CD4-positive, alpha-beta T cell treated with Interleukin-15 for 4 hours (primary cell): ENCODE measurements at regions not wholly inside any gene's neighbourhood (a gene's known extent, or its start where the extent isn't known, plus 50 kb on each side); places are given as distances from the start of the nearest gene placed in this dataset.
"Not testable (repeated sequence)": the region's sequence is repeated elsewhere in the genome, so short reads cannot be mapped to it uniquely, and the experiment has no call there.

Experiments
- DNase-seq: peaks from one replicate; pipeline ENCODE4 v3.0.0-alpha.2; 2020; ENCODE audit warnings: low spot score

DNA sequence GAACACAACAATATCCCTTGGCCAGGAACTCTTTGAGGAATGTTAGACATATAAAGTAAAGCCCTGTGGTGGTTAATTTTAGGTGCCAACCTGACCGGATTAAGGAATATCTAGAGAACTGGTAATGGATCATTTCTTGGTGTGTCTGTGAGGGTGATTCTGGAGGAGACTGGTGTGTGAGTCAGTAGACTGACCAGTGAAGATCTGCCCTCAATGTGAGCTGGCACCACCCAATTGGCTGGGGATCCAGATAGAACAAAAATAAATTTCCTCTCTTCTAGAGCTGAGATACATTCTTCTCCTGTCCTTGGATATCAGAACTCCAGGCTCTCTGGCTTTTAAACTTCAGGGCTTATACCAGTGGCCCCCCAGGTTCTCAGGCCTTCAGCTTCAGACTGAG is 56.2 kb upstream of the TNPO1 start:
- no peak for DNase-seq

DNA sequence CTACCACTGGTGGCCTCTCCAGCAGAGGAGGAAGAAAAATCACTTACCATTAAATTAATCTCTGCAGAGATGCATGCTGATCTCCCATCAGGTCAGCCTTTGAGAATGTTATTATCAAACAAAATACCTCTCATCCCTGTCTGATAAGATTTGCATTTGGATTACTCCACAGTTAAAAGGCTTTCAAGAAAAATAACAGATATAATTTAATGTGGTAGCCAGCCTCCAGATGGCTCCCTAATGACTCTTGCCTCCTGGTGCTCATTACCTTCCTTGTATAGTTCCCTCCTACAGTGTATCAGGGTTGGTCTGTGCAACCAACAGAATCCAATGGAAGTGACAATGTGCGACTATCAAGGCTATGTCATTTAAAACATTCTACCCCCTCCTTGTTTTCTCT is 63.6 kb upstream of the TNPO1 start:
- DNase-seq = no peak

DNA sequence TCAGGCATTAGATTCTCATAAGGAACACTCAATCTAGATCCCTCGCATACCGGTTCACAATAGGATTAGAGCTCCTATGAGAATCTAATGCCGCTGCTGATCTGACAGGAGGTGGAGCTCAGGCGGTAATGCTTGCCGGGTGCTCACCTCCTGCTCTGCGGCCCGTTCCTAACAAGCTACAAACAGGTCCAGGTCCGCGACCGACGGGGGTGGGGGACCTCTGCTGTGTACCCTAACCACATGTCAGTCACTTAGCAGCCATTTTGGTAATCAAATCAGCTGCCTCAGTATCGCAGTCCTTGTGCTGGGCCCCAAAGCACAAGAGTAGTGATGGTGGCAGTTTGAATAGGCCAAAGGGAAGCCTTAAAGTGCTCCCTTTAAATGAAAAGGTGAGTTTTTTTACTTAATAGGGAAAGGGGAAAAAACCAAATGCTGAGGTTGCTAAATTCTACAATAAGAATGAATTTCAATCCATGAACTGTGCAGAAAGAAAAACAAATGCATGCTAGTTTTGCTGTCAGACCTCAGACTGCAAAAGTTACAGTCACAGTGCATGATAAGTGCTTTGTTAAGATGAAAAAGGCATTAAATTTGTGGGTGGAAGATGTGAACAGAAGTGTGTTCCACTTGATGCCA is 67.0 kb upstream of the TNPO1 start:
- no peak for DNase-seq

DNA sequence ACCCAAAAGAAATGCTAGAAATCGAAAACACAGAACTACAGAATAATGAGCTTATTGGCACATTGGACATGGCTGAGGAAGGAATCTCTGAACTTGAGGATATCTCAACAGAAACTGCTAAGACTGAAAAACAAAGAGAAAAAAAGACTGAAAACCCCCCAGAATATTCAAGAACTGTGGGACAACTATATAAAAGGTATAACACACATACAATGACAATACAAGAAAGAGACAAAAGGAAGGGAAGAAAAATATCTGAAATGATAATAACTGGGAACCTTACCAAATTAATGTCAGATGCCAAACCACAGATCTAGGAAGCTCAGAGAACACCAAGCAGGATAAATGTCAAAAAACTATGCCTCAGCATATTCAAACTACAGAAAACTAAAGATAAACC is 68.6 kb upstream of the TNPO1 start:
- DNase-seq = no peak

DNA sequence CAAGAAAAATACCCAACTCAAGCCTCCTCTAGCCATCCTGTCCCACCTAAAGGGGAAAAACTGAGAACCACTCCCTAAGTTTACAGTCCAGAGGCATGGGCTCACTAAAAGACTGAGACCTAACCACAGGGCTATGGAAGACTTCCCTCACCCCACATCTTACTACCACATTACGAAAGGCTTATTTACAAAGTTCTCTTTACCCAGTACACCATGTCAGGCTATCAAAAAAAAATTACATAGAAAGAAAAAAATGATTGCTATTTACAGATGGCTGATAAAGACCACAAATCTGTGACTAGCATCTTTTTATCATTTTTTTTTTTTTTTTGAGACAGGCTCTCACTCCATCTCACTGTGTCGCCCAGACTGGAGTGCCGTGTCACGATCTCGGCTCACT is 69.7 kb upstream of the TNPO1 start:
- DNase-seq = no peak

DNA sequence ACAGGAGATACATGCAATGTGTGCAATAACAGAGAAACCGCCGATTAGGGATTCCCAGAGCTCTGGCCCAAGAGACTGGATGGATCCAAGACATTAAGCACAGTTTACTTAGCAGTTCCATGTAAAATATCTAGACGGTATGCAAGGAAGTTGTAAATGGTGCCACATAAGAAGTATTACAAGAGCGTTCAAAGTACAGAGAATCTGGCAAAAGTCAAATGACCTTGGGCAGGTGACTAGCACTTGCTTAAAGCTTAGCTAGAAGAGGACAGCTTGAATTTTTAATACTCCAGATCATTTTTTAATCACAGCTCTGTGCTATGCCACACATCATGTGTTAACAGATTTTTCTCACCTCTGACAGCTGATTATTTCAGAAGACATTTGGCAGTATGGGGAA is 72.3 kb upstream of the TNPO1 start:
- no peak for DNase-seq

DNA sequence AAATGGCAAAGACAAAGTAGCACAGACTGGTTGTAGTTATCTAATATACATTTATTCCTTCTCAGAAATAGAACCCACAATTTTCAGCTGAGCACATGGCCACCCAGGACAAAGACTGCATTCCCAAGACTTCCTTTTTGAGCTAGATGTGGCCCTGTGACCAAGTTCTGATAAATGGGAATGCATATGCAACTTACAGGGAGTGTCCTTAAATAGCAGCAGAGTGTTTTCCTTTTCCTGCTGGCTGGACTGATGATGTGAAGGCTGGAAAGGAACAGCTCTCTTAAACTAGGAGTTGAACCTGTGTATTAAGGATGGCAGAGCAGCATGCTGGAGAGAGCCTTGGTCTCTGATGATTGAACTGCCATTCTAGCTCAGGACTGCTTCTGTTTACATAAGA is 74.7 kb upstream of the TNPO1 start:
- no peak for DNase-seq

DNA sequence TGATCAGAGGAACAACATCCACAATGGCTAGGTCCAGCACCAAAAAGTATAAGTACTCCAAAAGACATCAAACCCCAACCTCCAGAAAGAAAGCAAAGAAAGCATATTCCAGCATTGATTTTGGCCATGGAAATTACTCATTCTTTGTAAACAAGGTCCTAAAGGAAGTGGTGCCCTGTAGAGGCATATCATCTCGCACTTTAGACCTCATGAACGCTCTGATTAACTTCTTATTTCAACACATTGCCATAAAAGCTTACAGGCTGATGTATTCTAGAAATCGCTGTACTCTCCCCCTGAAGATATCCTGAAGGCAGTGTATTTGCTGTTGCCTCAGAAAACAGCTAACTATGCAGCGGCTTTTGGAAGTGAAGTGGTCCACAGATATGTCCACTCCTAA is 82.7 kb upstream of the TNPO1 start:
- no peak for DNase-seq

DNA sequence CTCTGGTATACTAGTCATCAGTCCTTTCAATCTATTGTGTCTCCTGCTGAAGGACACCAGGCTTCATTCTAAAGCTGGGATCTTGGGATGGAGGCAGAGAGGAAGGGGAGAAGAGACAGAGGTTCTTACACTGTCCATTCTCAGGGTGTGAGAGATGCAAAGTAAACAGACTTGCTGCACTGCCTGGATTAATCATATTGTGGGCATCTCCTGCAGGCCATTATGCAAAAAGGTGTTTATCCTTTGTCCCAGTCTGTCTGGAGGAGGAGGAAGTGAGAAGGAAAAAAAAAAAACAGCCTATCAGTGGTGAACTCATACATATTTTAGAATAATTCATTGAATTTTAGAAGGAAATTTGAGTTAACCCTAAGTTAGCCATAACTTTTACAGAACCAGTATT is 92.9 kb upstream of the TNPO1 start:
- DNase-seq = no peak

DNA sequence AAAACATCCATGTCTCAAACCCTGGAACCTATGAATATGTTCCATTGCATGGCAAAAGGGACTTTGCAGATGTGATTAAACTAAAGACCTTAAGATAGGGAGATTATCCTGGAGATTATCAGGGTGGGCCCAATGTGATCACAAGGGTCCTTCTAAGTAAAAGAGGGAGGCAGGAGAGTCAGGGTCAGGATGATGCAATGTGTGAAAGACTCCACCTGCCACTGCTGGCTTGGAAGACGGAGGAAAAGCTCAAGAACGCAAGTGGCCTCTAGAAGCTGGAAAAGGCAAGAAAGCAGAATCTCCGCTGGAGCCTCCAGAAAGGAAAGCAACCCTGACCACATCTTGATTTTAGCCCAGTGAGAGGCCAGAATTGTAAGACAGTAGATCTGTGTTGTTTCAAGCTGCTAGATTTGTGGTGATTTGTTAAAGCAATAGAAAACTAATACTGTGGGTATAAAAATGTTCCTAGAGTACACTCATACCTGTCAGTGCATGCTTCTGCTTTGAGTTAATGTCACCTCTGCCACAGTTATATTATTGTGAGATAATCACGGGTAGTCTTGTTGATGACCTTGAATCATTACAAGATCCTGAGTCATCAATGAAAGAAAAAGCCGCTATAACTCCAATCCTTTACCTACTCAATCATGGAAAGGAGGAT is 93.5 kb upstream of the TNPO1 start:
- no peak for DNase-seq

DNA sequence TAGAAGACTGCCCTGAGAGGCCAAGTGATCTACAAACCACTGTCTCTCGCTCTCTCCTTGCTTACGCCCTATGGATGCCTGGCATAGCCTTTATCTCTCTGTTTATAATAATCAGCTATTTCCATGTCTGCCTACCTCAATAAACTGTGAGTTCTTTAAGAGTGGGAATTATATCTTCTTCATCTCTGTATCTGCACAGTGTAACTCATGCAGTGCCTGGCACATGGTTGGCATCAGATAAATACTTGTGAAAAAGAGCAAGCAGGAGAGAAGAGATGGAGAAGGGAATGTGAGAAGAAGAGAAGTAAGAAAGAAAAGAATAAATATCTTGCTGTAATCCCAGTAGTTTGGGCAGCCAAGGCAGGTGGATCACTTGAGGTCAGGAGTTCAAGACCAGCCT is 94.6 kb upstream of the TNPO1 start:
- no peak for DNase-seq

DNA sequence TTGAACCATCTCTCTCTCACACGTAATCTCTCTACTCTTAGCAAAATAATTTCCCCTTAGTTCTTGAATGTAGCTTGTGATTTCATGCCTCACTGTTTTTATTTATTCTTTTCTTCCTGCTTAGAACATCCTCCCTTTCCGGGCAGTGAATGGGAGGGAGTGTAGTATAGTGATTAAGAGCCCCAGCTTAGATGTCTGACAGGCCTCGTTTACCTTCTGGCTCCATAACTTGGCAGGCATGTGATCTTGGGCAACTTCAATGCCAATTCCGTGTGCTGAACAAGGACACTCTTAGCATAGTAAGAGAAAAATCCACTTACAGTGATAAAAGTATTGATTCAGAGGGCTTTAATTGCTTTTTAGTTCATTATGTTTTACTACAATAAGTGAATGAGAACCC is 96.3 kb upstream of the TNPO1 start:
- no peak for DNase-seq

DNA sequence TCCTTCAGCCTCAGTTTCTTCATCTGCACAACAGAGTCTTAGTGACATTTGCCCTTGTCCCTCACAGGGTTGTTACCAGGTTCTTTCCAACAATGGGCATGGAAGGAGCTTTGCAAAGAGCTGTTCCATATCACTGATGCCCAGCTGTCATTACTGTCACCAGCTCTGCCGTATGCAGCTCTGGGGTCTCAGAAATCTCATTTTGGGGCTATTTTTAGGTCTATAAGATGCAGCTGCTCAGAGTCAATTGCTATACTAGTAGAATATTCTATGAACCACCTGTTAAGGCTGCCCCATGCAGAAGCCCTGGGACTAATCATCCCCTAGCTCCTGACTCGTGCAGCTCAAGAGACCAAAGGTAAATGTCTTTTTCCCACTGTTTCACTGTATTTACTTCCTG is 105.1 kb upstream of the TNPO1 start:
- no peak for DNase-seq

DNA sequence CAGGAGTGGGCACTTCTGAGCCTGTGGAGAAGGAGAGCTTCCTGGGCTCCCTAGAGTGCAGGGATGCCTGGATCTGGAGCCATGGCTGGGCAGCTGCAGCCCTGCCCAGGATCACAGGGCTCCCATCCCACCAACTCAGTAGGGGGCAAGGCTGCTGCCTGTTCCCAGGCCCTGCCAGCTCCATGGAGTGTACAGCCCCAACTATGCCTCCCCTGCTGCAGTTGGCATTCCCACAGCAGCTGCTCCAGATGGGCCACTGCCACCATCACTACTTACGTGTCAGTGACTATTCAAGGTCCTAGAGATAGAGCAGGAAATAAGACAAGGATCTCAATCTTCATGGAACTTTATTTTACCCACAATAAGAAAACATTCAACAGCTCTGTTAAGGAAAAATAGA is 107.1 kb upstream of the TNPO1 start:
- no peak for DNase-seq

DNA sequence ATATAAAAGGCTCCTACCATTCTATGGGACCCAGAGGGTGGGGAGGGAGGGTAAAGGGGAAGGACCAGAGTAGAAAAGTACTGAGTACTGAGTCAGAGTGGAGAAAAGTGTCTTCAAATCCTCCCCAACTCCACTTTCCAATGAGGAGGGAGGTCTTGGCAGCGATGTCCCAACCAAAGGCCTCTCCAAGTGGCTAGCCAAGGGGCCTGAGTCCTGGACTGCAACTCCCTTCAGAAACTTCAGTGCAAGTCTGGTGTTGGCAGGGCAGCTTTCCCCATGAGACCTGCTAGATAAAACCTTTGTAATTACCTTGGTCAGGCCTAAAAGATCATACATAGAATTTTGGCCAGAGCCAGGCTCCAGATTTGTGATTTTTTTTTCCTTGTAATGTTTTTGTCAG is 111.3 kb upstream of the TNPO1 start:
- DNase-seq = no peak

DNA sequence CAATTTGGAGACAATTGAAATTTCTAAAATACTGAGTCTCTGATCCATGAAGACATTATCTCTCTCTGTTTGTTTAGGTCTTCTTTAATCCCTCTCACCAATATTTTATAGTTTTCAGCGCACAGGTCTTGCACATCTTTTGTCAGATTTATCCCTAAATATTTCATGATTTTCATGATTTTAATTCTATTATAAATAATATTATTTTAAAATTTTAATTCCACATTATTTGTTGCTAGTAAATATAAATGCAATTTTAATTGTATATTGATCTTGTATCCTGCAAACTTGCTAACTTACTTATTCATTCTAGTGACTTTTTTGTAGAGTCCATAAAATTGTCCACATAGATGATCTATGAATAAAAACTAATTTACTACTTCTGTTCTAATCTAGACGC is 112.6 kb upstream of the TNPO1 start:
- DNase-seq = no peak

DNA sequence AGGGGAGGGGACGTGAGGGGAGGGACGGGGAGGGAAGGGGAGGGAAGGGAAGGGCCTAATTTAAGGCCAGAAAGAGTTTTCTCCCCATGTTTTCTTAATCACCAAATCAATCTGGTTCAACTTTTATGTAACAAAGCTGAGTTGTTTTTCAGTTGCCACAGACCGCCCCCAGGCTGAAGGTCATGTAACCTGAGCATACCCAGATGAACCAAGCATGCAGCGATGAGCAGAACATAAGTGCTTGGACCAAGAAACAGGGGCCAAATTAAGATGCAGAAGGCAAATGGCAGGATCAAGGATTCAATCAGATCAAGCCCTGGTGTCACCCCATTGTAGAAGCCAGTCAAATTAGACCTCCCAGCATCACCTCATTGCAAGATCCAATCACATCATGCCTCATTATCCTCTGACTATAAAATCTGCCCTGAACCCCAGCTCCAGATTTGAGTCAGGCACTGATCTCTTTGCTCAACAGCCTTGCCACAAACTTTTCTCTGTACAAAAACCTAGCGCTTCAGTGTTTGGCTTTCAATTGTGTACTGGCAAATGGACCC is 113.5 kb upstream of the TNPO1 start:
- DNase-seq = no peak

DNA sequence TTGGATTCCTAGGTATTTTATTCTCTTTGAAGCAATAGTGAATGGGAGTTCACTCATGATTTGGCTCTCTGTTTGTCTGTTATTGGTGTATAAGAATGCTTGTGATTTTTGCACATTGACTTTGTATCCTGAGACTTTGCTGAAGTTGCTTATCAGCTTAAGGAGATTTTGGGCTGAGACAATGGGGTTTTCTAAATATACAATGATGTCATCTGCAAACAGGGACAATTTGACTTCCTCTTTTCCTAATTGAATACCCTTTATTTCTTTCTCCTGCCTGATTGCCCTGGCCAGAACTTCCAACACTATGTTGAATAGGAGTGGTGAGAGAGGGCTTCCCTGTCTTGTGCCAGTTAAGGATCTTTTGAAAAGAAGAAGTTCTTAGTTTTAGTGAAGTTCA is 114.4 kb upstream of the TNPO1 start:
- not testable (repeated sequence) for DNase-seq

DNA sequence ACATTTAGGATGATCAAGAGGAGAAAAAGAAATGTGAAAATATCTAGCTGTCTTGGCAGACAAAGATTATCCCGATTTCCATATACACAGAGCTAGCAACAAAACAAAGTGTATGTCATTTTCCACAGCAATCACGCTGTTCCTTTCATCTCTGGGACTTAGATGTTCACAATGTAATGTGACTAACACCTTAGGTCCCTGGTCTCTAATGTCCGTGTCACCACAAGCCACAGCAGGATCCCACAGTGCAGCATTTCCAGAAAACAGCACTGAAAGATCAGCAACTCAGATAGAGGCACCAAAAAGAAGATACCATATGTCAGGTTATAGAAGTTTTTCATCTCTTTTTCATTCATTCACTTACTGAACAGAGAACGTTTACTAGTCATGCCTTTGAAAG is 118.0 kb upstream of the TNPO1 start:
- DNase-seq = no peak

DNA sequence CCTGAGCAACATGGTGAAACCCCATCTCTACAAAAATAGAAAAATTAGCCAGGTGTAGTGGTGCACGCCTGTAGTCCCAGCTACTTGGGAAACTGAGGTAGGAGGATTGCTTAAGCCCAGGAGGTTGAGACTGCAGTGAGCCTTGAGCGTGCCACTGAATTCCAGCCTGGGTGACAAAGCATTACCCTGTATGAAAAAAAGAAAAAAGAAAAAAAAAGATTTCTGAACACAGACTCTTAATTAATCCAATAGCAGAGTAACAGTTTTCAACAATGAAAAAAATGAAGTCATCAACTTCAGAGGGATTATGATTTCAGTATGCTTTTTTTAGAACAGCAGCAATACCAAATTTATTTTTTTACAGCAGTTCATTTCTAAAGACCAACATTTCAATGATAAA is 118.8 kb upstream of the TNPO1 start:
- DNase-seq = no peak

DNA sequence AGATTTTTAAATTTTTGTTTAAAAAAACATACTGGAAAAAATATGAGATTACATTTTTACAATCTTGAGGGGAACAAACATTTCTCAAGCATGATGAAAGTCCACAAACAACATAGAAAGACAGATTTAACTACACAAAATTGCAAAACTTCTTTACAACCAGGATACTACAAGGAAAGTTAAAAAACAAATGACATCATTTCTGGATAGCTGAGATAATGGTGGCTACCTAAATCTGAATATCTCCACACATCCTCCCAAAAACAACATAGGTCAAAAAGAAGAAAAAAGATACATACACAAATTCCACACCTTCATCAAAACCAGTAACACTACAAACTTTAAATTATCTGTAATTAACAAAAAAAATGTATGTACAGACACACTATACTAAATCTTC is 120.8 kb upstream of the TNPO1 start:
- DNase-seq = no peak

DNA sequence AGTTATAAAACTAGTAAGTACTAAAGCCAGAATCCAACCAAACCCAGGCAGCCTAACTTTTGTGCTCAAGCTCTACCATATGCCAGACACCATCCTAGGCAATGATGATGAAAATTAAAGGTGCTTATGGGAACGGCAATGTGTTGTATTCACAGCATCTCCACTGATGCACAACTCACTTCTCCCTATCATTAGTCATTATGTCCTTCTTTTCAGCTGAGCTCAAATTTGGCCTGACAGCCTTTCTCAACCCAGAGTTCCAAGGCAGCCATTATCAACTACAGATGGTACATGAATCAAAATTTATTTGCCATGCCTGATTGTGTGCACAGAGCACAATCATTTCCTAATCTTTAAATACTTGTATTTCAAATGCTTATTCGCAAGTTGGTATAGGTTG is 121.6 kb upstream of the TNPO1 start:
- DNase-seq = no peak

DNA sequence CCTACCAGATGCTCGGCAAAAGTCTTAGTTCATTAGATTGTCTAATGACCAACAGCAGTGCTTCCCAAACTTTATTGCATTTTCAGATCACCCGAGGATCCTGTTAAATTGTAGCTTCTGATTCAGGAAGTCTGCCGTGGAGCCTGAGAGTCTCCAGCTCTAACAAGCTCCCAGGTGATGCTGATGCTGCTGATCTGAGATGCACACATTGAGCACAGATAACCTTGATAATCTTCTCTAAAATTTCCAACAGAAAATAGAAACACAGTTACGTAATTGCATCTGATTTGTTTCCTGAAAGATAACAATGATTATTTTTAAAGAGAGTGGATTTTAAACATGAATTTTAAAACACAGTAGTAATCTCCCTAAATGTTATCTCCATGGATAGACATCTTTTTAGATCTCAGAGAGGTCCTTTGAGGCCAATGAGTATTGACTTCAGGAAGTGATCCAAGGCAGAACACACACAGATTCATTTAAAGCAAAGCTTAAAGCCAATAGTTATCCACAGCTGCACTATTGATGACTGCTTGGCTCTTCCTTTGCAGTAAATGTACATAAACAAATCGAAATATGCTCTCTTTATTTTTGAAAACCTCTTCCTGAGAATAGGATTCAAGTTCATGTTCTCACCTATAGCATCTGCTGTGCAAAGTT is 122.8 kb upstream of the TNPO1 start:
- DNase-seq = no peak
